Vagina (tissue), 2 donors: ENCODE measurements at regions not wholly inside any gene's neighbourhood (a gene's known extent, or its start where the extent isn't known, plus 50 kb on each side); places are given as distances from the start of the nearest gene placed in this dataset.

Experiments
- CTCF ChIP-seq, 3 experiments: fragments of 450-650 bp in 2 of 3; fragments of 200-600 bp in 1 of 3; sonication (generic) in 1 of 3; IDR thresholded peaks; one replicate each; pipeline ENCODE4 v1.5.1; 2017 to 2019; ENCODE audit warnings: antibody characterized with exemption in 3 of 3, mild to moderate bottlenecking in 2 of 3, moderate library complexity in 2 of 3
- POLR2A ChIP-seq, 2 donors: fragments of 450-650 bp; IDR thresholded peaks; one replicate each; pipeline ENCODE4 v1.6.1; 2017; ENCODE audit warnings: antibody characterized with exemption in 2 of 2, mild to moderate bottlenecking in 2 of 2, moderate library complexity in 2 of 2

DNA sequence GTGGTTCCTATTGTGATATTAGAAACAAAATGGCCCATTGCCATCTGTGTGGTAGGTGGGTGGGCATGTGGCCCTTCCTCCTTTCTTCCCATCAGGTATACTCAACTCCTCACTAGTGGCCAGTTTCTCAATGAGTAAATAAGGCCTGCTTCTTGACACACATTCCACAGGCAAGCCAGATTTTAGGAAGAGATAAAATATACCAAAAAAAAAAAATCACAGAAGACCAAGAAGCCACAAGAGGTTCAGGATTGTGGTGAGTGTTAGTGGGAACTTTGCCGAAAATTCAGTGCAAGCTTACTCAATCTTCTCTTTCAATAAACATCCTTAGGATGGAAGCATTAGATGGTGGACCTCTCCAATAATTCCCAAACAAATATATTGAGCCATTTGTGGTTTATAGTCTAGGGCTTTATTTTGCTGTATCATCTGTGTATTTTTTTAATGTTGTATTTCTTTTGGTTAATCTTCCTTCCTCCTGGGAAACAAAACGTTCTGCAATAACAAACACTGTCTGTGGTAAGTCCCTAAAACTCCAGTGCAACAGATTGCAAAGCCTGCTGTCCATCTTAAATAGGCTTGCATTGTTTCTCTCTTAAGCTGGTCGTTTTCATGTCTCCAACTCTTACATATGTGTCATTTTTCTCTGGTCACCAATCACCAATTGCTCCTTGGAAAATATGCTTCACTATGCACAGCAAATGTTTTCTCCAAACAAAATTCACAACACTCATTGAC lies 289.9 kb upstream of the KITLG start:
- TF ChIP-seq CTCF (IDR thresholded peaks at IDR 0.05) = no peak
- no peak for TF ChIP-seq POLR2A (IDR thresholded peaks at IDR 0.05)
